HG03025 (cell line): ENCODE measurements at regions not wholly inside any gene's neighbourhood (a gene's known extent, or its start where the extent isn't known, plus 50 kb on each side); places are given as distances from the start of the nearest gene placed in this dataset.

Source experiments
- ATAC-seq: cut with Tn5 transposase; IDR thresholded peaks from one replicate; pipeline ENCODE4 v1.9.1; 2021; ENCODE audit warnings: mild to moderate bottlenecking, moderate library complexity; ENCODE audit not compliant: unreplicated experiment, low FRiP score

GRCh38 chr2:42854207-42854818 lies 61.9 kb upstream of the HAAO start:
- no peak for ATAC-seq

- no peak for ATAC-seq
Observed at GRCh38 chr2:42853549-42854206, 61.3 kb upstream of the HAAO start.

DNA sequence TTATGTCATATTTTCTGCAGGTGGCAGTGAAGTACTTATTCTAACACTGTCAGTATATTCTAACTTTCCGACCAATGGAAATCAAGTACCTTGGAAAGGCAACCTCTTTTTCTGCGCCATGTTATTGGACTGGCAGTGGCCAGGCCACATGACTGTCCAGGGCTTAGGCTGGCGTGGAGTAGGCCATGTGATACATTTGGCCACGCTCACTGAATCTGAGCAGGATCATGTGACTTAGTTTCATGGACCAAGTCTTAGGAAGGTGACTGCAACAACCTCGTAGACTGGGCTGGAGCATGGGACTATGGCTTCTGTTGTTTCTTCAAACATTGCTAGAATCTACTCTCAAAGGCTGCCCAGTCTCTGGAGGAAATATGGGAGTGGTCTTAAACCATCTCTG lies 60.4 kb upstream of the HAAO start:
- no peak for ATAC-seq

GRCh38 chr2:42851740-42852250 lies 59.4 kb upstream of the HAAO start:
- no peak for ATAC-seq

DNA sequence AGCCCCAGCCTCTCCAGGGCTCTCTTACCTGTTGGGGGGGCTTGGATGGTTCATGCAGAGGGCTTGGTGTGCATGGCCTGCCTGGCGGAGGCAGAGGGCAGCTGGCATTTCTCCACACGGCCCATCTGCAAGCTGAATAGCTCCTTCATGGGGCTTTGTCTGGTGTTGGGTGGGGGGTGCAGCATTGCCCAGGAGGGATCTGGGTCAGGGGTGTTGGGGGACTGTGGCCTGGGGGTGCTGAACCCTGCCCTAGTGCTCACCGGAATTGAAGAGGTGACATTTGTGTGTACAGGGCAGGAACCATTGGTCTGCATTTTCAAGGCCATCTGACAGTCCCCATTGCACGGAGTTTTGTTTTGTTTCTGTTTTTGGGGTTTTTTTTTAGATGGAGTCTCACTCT lies 58.8 kb upstream of the HAAO start:
- ATAC-seq: no peak

- no peak for ATAC-seq
Observed at GRCh38 chr2:42850016-42850805, 57.8 kb upstream of the HAAO start.

- no peak for ATAC-seq
Observed at GRCh38 chr2:42849311-42849710, 56.9 kb upstream of the HAAO start.

DNA sequence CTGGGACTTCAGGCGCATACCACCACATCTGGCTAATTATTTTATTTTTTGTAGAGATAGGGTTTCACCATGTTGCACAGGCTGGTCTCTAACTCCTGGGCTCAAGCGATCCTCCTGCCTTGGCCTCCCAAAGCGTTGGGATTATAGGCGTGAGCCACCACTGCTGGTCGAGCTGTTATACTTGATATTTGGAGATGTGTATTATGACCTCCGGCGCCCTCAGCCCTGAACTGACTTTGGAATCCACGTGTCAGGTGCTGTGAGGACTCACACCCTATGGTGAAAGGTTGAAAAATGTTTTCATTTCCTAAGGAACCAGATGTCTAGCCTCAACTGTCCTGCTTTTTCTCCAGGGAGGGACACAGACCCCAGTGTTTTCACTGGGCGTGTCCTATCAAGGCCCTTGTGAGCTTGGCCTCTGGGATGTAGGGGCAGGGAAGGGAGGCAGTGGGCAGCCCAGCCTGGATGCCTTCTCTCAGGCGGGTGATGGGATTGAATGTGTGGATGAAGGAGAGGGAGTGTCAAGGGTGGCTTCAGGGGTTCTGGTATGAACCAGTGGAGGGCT lies 56.4 kb upstream of the HAAO start:
- no peak for ATAC-seq

DNA sequence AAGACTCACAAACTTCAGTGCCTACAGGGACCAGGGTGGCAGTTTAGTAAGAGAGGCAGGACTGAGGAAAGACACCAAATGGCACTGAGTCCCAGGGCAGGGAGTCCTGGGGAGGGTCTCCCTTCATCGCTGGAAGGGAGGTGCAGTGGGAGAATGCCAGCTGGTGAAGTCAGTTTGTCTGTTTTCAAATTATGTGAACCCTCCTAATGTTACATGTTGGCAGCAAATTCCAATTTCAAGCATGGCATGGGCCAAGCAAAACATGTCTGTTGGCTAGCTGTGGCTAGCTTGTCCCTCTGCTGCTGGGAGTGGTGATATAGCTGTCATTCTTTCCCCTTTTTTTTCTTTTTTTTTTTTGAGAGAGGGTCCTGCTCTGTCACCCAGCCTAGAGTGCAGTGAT lies 55.9 kb upstream of the HAAO start:
- no peak for ATAC-seq

- ATAC-seq: no peak
Observed at GRCh38 chr2:42847596-42848151, 55.3 kb upstream of the HAAO start.

GRCh38 chr2:42846932-42847595 lies 54.7 kb upstream of the HAAO start:
- ATAC-seq: no peak

DNA sequence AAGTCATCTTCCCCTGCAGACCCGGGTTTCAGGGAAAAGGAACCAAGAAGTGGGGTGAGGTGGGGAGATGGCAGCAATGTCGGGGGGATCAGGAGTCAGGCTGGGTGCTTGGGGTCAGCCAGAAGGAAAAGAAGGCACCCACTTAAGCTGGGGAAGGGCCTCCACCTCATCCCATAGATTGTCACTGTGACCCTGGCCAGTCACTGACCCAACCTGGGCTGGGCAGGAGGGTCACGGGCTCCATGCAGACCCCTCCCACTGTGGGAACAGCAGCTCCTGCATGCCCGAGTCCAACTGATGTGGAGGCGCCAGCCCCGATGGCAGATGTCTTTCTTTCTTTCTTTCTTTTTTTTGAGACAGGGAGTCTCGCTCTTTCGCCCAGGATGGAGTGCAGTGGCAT lies 53.6 kb upstream of the HAAO start:
- ATAC-seq: no peak

DNA sequence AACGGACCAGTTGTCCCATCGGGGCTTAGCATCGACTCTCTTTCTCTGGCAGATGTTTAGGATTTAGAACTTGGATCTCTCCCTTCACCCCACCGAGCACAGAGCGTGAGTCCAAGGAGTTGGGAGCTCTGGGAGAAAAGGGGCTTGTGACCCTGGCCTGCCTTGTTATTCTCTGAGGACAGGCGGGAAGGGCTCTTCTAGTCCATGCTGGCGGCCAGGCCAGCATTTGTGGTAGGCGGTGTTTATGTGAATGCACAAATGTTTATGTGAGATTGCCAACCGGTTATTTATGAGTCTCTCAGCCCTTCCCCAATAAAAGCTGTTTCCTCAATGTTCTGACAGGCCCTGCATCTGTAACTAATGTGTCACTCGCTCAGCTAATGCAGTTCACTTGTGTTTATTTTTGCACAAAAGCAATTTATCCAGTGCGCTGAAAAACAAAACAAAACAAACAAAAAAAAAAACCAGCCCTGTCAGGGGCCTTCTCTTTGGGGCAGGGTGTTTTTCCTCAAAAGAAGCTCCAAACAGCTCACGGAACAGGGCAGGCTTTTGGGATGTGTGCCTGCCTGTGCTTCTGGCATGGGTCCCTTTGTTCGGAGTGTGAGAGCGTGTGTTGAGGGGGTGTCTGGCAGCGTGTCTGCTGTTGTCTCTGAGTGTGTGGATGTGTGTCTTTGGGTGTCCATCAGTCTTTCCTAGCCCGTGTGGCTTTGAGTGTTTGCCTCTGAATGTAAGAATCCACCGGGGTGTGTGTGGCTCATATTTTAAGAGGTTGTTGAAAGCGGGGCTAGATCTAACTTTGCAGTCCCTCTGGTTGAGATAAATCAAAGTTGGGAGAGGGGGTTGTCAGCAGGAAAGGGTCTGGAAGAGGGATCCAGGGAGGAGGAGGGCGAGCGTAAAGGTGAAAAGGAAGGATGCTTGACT lies 52.8 kb upstream of the HAAO start:
- no peak for ATAC-seq

GRCh38 chr2:42844366-42844765 lies 52.0 kb upstream of the HAAO start:
- no peak for ATAC-seq

- ATAC-seq: no peak
Observed at GRCh38 chr2:42843611-42844010, 51.2 kb upstream of the HAAO start.

- ATAC-seq: no peak
Observed at GRCh38 chr2:42843131-42843530, 50.7 kb upstream of the HAAO start.

DNA sequence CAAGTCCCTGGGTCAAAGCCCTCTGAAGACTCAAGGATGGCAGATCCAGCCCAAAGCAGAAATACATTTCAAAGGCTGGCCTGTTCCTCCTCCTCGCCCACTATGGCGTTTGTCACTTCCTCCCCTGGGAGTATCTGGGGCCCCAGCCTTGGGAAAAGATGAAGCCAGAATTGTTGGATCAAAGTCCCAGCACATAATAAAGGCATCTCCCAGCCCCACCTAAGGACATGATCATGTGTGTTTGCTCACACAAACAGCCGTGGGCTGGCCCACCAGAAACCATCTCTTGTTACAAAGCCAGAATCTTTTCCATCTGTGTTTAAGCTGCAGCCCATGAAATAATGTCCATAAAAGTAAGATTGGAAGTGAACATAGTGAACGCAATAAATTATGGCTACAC lies 50.1 kb upstream of the HAAO start:
- ATAC-seq: no peak
